Esophagus squamous epithelium (tissue), 5 donors: ENCODE measurements at regions not wholly inside any gene's neighbourhood (a gene's known extent, or its start where the extent isn't known, plus 50 kb on each side); places are given as distances from the start of the nearest gene placed in this dataset.

ENCODE experiments used
- DNase-seq: peaks from one replicate; lab custom pipeline; 2025; lab: John Stamatoyannopoulos, UW
- H3K27ac ChIP-seq, 4 donors: fragments of 200-600 bp; sonication (generic); one replicate each; pipeline ENCODE4 v1.5.1; 2016 to 2019; ENCODE audit warnings: mild to moderate bottlenecking in 1 of 4
- H3K27me3 ChIP-seq, 4 donors: fragments of 200-600 bp; sonication (generic); 1 replicate in 3 of 4; 2 replicates in 1 of 4; pipeline versions ENCODE4 v1.5.1 to v1.6.0; 2017 to 2021; ENCODE audit warnings: antibody characterized with exemption in 1 of 4
- H3K36me3 ChIP-seq, 3 donors: fragments of 200-600 bp; sonication (generic); one replicate each; pipeline ENCODE4 v1.5.1; 2016 to 2019
- H3K4me1 ChIP-seq, 3 donors: fragments of 200-600 bp; sonication (generic); one replicate each; pipeline ENCODE4 v1.5.1; 2017 to 2019
- H3K4me3 ChIP-seq, 4 donors: fragments of 200-600 bp; sonication (generic); 1 replicate in 3 of 4; 2 replicates in 1 of 4; pipeline ENCODE4 v1.5.1; 2016 to 2019; ENCODE audit warnings: mild to moderate bottlenecking in 2 of 4, moderate library complexity in 1 of 4
- H3K9me3 ChIP-seq, 3 donors: fragments of 200-600 bp; sonication (generic); one replicate each; pipeline ENCODE4 v1.5.1; 2016 to 2019
- CTCF ChIP-seq, 6 experiments: fragments of 450-650 bp in 4 of 6; fragments of 200-600 bp in 2 of 6; sonication (generic) in 2 of 6; IDR thresholded peaks; one replicate each; pipeline ENCODE4 v1.5.1; 2016 to 2019; ENCODE audit warnings: antibody characterized with exemption in 6 of 6, mild to moderate bottlenecking in 4 of 6, moderate library complexity in 4 of 6
- POLR2A ChIP-seq, 4 donors: fragments of 450-650 bp; IDR thresholded peaks; one replicate each; pipeline ENCODE4 v1.6.1; 2017; ENCODE audit warnings: antibody characterized with exemption in 4 of 4, mild to moderate bottlenecking in 4 of 4, moderate library complexity in 3 of 4
- WGBS, 2 donors: methylation state at CpG; one replicate each; pipeline ENCODE4 v1.1.5; 2018; 5-methylcytosine and 5-hydroxymethylcytosine counted together
- intact Hi-C: fragments of 100-400 bp; cut with DNase I; formaldehyde crosslinking; loops from one replicate; pipeline ENCODE4 v1.15.0; 2022
- donor health status: DM: yes; HTN: yes; CAD: no.

GRCh38 chr6:164210783-164211182, 796.3 kb downstream of the QKI start:
- H3K27me3 ChIP-seq, result no peaks in the 10 kb centered on the region
- WGBS, 2 donors, result 66 to 68% methylated on average over 5 of the region's 5 CpGs
- no peaks in the 10 kb centered on the region for H3K4me1 ChIP-seq
- H3K9me3 ChIP-seq, result no peaks in the 10 kb centered on the region
- no peak overlapping the region for H3K27ac ChIP-seq
- H3K36me3 ChIP-seq, result no peaks in the 10 kb centered on the region
- TF ChIP-seq POLR2A (IDR thresholded peaks at IDR 0.05) (no peak), CTCF (IDR thresholded peaks at IDR 0.05) (no peak)
- DNase-seq, result no peak
- no peak overlapping the region for H3K4me3 ChIP-seq
- intact Hi-C loops, result no loop called here

- no peaks in the 10 kb centered on the region for H3K36me3 ChIP-seq
- no peak overlapping the region for H3K27ac ChIP-seq
- H3K9me3 ChIP-seq, result no peaks in the 10 kb centered on the region
- DNase-seq, result no peak
- WGBS, 2 donors, result 46 to 50% methylated on average over 2 of the region's 2 CpGs
- no peak overlapping the region for H3K4me3 ChIP-seq
- intact Hi-C loops, result no loop called here
- no peaks in the 10 kb centered on the region for H3K27me3 ChIP-seq
- TF ChIP-seq CTCF (IDR thresholded peaks at IDR 0.05) (no peak), POLR2A (IDR thresholded peaks at IDR 0.05) (no peak)
- H3K4me1 ChIP-seq, result no peaks in the 10 kb centered on the region
Measured at GRCh38 chr6:164210323-164210722, 795.8 kb downstream of the QKI start.

- no peaks in the 10 kb centered on the region for H3K9me3 ChIP-seq
- no peaks in the 10 kb centered on the region for H3K36me3 ChIP-seq
- 49 to 53% methylated on average over 7 to 8 of the region's 8 CpGs for WGBS, 2 donors
- no peak overlapping the region for H3K27ac ChIP-seq
- intact Hi-C loops, result no loop called here
- no peak for DNase-seq
- H3K4me1 ChIP-seq, result no peaks in the 10 kb centered on the region
- TF ChIP-seq POLR2A (IDR thresholded peaks at IDR 0.05), result no peak
- TF ChIP-seq CTCF (IDR thresholded peaks at IDR 0.05), result no peak
- no peak overlapping the region for H3K4me3 ChIP-seq
- H3K27me3 ChIP-seq, result no peaks in the 10 kb centered on the region
Measured at GRCh38 chr6:164208371-164208770, 793.9 kb downstream of the QKI start.

- intact Hi-C loops, result no loop called here
- H3K27ac ChIP-seq, result no peak overlapping the region
- no peak overlapping the region for H3K4me3 ChIP-seq
- TF ChIP-seq POLR2A (IDR thresholded peaks at IDR 0.05) (no peak), CTCF (IDR thresholded peaks at IDR 0.05) (no peak)
- H3K9me3 ChIP-seq, result no peaks in the 10 kb centered on the region
- DNase-seq, result no peak
- H3K4me1 ChIP-seq, result no peaks in the 10 kb centered on the region
- H3K36me3 ChIP-seq, result no peaks in the 10 kb centered on the region
- WGBS, 2 donors, result 56 to 62% methylated on average over 1 to 2 of the region's 2 CpGs
- no peaks in the 10 kb centered on the region for H3K27me3 ChIP-seq
Measured at GRCh38 chr6:164206807-164207423, 792.4 kb downstream of the QKI start.

GRCh38 chr6:164200071-164200470, 785.6 kb downstream of the QKI start:
- intact Hi-C loops, result no loop called here
- Histone ChIP-seq H3K9me3 (no peaks in the 10 kb centered on the region), H3K27ac (no peak overlapping the region), H3K27me3 (no peaks in the 10 kb centered on the region), H3K36me3 (no peaks in the 10 kb centered on the region), H3K4me1 (no peaks in the 10 kb centered on the region), H3K4me3 (no peak overlapping the region)
- DNase-seq, result no peak
- no peak for TF ChIP-seq POLR2A (IDR thresholded peaks at IDR 0.05)
- TF ChIP-seq CTCF (IDR thresholded peaks at IDR 0.05), result no peak
- 60 to 67% methylated on average over 1 of the region's 1 CpG for WGBS, 2 donors
